GM18519 (cell line): ENCODE measurements at regions not wholly inside any gene's neighbourhood (a gene's known extent, or its start where the extent isn't known, plus 50 kb on each side); places are given as distances from the start of the nearest gene placed in this dataset.
"Not testable (repeated sequence)": the region's sequence is repeated elsewhere in the genome, so short reads cannot be mapped to it uniquely, and the experiment has no call there.

Experiments
- ATAC-seq: cut with Tn5 transposase; IDR thresholded peaks from one replicate; pipeline ENCODE4 v1.9.1; 2021; ENCODE audit warnings: mild to moderate bottlenecking, moderate library complexity; ENCODE audit not compliant: unreplicated experiment, low FRiP score

DNA sequence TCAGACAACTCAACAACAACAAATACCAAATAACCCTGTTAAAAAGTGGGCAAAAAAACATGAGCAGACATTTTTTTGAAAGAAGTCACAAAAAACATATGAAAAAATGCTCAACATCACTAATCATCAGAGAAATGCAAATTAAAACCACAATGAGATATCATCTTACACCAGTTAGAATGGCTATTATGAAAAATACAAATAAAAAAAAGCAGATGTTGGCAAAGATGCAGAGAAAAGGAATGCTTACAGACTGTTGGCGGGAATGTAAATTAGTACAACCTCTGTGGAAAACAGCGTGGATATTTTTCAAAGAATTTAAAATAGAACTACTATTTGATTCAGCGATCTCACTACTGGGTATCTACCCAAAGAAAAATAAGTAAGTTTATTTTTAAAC lies 114.0 kb downstream of the SLC38A4 start:
- no peak for ATAC-seq

DNA sequence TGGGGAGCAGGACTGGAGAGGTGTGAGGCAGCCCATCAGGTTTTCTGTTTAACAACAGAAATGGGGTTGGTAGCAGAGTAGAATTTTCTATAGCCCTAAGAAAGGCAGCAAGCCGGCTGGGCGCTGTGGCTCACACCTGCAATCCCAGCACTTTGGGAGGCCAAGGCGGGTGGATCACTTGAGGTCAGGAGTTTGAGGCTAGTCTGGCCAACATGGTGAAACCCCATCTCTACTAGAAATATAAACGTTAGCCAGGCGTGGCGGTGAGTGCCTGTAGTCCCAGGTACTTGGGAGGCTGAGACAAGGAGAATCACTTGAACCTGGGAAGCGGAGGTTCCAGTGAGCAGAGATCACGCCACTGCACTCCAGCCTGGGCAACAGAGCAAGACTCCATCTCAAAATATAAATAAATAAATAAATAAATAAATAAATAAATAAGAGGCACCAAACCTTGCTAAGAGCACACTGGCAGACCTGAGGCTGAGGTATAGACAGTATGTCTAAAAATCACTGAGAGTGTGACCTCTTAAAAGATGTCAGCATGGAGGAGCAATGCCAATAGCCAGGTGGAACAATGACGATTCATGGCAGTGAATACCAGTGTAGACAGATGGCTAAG lies 115.6 kb downstream of the SLC38A4 start:
- ATAC-seq: no peak

DNA sequence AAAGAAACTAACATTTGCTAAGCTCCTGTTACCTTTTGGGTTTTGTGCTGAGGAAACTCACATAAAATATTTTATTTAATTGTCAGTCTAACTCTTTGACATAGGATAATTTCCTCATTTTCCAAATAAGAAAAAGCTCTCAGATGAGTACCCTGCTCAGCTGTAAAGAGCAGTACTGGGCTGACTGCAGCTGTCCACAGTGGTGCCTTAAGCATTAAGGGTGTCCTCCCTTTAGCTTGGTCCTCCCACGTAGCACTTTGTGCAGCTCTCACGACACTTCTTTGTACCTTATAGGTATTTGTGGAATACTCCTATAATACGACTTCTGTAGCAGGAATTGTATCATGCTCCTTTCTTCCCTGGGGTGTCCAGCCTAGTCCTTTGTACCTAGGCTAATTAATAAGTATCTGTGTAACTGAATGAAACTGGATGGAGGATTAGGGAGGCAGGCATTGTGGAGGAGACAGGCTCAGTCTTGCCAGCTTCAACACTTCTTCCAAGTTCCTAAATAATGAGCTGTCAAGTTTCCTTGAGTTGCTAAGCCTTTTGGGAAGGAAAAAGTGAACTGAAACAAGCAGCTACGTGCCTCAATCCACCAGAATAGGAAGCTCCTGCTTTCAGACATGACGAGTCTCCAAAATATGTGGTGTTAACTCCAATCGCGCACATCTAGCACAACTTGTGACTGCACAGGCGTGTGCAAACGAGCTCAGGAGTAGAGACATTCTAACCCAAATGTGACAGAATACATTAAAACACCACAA lies 123.0 kb downstream of the SLC38A4 start:
- no peak for ATAC-seq

DNA sequence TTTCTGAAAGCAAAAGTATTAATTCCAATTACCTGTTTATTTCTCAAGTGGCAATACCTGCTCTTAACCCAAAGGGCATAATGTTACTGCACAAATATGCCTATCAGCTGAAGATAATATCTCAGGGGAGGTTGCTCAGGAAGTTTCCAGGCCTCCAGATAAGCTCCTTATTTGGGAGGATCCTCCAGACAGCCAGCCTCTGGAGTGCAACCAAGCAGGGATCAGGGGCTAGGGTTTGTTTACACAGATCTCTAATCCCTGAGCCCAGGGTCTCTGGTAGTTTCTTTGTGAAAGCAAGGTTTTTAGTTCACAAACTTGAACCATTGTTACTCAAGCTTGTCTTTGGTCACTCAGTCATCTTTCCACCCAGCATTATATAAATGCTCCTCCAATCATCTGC lies 124.4 kb downstream of the SLC38A4 start:
- no peak for ATAC-seq

DNA sequence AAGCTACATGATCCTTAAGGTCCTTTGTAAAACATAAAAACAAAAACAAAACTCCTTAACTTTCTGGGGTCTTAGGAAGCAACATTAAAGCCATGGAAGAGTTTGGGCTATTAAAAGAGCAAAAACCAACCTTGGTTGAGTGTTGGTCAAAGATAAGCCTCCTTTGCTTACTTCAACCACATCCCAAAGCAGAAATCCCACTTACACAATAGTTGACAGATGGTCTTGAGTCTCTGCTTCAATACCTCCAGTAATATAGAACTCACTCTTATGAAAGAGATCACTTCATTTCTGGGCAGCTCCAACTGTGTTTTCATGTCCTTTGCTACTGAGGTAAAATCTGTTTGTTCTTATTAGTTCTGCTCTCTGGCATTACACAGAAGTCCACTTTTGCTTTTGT lies 125.8 kb downstream of the SLC38A4 start:
- ATAC-seq: no peak

DNA sequence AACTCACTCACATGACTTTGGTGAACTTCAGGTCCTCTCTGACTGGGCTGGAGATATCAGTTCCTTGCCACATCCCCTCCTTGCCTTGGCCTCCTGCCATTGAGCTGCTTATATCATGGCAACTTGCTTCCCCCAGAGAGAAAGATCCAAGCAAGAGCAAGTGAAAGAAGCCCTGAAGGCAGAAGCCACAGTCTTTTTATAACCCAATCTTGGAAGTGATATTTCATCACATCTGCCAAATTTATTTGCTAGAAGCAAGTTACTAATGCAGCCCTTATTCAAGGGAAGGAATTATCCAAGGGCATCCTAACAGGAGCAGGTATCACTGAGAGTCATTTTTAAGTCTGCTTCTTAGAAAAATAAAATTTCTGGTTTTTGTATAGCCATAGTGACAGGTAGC lies 127.8 kb downstream of the SLC38A4 start:
- ATAC-seq: no peak

DNA sequence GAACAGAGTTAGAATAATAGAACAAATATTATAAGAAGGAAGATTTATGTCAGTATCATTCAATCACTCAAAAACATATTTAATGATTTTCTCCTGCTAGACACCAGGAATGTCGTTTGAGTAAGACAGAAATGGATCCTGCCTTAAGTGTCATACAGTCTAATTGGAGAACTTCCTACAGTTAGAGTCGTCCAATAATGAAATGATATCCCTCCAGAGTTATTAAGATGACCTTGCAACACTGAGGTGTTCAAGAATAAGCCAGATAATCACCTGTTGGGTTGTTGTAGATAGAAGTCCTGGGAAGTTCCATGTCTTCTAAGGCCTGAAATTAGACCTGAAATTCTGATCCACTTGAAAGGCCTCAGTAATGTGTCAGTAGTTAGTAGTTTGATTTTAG lies 132.3 kb downstream of the SLC38A4 start:
- no peak for ATAC-seq

DNA sequence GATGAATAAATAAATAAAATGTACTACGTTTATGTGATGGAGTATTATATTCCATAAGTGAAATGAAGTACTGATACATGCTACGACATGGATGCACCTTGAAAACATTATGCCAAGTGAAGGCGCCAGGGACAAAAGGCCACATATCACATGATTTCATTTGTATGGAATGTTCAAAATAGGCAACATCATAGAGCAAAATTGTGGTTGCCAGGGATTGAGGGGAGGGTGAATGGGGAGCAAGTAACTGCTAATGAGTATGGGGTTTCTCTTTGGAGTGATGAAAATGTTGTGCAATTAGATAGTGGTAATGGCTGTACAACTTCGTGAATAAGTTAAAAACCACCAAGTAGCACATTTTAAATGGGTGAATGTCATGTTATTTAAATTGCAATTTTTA lies 132.8 kb downstream of the SLC38A4 start:
- ATAC-seq: no peak

DNA sequence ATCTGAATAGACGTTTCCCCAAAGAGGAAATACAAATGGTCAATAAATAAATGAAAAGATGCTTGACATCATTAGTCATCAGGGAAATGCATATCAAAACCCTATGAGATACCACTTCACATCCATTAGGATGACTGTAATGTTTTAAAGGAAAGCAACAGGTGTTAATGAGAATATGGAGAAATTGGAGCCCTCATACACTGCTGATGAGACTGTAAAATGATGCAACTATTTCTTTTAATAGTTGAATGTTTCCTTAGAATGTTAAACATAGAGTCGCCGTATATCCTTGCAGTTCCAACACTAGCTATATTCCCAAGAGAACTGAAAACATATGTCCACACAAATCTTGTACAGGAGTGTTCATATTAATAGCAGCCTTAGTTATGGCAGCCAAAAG lies 133.2 kb downstream of the SLC38A4 start:
- ATAC-seq: no peak

DNA sequence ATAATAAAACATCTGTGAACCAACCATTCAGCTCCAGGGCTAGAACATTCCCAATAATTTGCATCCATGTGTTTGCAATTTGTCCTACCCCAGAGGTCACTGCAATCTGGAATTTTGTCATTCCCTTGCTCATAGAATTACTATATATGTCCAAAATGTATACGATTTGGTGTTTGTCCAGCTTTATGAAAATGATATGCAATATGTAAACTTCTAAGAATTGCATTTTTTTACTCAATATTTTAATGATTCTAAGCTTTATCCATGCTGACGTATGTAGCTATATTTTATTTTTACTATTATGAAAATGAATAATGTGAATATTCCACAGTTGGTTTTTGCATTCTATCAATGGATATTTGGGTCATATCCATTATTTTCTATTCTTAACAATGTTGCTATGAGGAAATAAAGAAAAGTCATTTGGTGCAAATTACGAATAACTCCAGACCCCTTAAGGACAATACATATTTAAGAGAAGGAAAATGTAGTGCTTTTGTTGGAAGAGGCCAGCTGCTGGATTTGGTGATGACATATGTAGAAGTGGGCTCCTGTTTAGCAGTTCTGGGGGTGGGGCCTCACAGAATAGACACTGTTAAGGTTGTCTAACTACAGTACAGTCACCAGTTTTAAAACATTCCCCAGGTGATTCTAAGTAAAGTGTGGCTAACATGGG lies 139.4 kb downstream of the SLC38A4 start:
- no peak for ATAC-seq

DNA sequence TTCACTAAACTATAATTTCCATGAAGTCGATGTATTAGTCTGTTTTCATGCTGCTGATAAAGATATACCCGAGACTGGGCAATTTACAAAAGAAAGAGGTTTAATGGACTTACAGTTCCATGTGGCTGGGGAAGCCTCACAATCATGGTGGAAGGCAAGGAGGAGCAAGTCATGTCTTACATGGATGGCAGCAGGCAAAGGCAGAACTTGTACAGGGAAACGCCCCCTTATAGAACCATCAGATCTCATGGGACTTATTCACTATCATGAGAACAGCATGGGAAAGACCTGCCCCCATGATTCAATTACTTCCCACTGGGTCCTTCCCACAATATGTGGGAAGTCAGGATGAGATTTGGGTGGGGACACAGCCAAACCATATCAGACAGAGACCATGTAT lies 141.6 kb downstream of the SLC38A4 start:
- not testable (repeated sequence) for ATAC-seq

DNA sequence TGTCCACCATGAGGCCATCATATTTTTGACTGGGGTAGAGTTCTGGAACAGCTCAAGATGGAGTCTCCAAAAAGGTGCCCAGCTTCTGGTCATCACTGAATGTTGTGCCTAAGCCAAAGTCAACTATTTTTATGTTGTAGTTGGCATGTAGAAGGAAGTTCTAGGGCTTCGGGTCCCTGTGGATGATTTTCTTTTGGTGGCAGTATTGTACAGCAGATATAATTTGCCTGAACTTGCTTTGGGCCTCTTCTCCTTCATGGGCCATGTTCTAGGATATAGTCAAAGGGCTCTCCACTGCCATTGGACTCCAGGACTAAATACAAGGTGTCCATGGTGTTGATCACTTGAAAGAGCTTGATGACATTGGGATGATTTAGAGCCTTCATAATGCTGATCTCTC lies 143.6 kb downstream of the SLC38A4 start:
- no peak for ATAC-seq

DNA sequence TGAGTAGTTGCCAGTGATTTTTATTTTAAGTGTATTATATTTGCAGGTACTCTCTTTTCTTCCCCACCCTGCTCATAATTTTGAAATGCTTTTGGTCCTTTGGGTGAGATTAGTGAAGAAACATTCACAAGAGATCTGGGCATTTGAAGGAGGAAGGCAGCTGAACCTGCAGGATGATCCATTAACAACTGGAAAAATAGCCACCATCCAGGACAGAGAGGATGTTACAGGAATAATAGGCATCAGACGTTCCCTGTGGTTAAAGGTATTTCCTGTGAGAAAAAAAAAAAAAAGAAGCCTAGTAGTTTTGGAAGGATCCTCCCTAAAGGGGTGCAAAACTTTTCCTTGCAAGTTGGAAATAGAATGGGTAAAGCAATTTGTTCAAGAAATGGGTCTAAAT lies 145.3 kb downstream of the SLC38A4 start:
- ATAC-seq: no peak

DNA sequence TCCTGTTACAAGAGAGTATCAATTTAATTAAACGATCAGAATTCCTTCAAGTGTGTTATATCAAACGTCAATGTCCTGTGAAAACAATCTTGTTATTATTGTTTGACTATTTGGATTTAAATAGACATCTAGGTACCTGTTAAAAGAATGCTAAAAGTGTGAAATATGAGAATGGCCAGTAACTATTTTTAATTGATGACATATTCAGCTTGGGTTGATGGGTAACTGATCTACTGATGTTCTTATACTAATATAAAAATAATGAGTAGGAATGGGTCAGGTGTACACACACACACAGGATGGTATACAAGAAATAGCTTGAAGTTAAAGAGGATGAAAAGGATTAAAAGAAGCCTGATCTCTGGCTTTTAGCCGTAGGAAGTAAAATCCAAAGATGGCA lies 146.0 kb downstream of the SLC38A4 start:
- no peak for ATAC-seq

DNA sequence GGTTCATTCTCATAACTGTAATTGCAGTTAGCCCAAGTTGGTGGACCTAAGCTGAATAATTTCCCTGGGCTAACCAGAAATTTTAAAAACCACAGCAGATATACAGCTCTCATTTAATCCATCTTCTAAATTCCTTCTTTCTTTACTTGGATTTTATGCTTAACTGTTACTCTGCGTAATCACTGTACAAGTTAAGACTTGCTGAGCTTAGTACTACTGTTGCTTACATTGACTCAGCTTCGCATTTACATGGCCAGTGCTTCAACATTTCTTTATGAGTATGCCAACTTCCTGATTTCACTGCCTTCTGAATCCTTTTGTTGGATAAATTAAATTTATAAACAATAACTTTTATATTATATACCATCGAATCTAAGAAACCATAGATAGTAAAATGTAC lies 147.4 kb downstream of the SLC38A4 start:
- no peak for ATAC-seq

DNA sequence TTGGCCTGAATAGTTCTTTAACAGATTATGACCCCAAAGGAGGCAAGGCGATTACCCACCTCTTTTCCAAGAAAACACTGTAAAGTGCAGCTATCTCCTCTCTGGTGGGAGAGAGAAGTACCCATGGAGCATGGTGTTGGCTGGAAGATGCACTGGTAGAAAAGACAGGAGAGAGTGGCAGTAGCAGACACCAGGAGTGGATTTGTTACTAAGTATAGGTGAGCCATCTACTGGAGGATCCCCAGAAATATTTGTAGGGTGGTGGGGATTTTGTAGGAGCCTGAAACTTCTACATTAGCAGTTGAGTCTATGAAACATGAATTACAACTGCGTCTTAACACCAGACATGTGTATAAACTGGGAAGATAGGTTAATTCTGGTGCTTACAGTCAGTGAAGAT lies 148.0 kb downstream of the SLC38A4 start:
- ATAC-seq: no peak

DNA sequence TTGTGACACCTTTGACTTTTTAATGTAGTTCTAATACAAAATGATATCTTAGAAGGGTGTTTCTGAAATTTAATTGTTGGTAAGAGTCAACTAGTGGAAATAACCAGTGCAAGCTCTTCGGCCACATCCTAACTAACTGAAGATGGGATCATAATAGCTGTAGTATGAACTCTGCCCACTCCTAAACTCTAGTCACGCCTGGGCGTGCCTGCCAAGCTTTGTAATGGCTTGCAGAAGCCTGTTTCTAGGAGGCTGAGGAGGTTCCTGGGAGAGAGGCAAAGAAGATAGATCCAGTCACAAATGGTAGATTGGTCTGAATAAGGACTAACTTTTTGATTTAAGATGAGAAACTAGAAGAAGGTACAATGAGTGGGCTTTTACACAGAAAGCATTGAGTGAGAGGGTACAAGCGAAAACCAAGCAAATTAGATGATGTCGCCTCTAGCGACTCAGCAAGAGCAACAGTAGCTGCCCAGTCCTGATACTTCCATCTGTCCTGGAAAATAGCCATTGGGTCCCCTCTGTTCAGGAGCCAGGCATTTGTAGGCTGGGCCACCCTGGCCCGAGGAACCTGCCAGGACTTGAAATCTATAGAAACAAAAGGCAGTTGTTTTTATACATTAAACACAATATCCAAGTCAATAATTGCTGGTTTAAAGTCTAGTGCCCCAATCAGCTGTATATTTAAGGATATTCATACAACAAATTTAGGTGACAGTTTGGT lies 148.8 kb downstream of the SLC38A4 start:
- ATAC-seq: no peak

DNA sequence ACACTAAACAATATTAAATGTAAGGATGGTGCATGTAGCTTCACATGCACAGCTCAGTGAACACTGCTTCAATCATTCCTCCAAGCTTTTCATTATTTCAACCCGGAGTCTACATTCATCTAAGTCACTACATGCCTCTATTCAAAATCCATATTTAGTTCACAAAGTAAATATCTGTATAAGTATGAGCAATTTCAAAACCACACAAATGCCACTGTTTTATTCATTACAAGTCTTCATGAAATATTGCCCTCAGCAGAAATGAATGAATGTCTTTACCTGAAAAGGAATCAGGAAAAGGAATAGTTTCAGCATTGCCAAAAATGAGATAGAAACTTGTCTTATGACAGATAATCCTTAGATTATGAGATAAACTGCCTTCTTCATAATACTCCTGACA lies 149.4 kb downstream of the SLC38A4 start:
- ATAC-seq: no peak

DNA sequence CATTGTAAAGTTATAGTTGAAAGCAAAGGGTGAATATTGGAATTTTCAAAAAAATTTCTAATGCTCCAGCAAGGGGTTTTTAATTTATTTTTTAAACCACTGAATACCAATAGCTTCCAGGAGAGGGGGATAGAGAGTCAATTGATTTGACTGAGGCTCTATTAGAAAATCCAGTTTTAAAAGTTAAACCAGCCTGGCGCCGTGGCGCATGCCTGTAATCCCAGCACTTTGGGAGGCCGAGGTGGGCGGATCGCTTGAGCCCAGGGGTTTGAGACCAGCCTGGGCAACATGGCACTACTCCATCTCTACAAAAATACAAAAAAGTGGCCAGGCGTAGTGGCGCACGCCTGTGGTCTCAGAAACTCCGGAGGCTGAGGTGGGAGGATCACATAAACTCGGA lies 150.1 kb downstream of the SLC38A4 start:
- ATAC-seq: no peak

DNA sequence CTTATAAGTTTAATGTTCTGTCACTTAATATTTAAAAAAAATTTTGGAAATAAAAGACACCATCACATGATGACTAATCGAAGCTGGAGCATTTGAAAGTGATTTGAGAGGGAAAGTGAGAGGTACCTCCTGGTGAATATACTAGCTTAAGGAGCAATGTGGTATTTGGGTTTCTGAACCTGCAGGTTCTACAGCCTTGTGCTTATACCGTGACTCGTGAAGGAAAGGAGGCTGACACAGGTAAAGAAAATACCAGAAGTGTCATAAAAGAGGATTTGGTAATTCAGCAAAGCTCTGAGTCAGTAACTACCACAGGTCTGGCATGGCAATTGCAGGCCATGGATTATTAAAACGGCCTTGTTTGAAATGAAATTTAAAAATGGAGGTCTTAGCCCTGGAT lies 151.0 kb downstream of the SLC38A4 start:
- ATAC-seq: no peak

DNA sequence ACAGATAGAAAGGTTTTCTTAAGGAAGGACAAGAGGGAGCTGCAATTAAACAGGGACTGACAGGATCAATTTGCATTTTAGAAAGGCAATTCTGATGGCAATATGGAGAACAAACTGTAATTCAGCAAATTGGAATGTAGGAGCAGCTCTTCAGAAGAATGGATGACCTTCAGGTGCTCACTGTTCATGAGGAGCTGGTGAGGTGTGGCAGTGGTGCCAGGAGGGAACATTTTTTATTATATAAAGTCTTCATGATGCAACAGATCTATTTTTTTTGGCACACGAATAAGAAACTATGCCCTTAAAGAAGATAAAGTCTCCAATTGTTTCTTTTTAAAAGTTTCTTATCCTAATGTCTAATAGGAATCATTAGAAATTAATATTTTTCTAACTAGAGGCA lies 151.7 kb downstream of the SLC38A4 start:
- no peak for ATAC-seq
